Parathyroid adenoma (tissue), 2 donors: ENCODE measurements at regions not wholly inside any gene's neighbourhood (a gene's known extent, or its start where the extent isn't known, plus 50 kb on each side); places are given as distances from the start of the nearest gene placed in this dataset.

Source experiments
- H2AFZ ChIP-seq: fragments of 300-600 bp; sonication (generic); one replicate; pipeline ENCODE4 v1.7.0; 2017; ENCODE audit warnings: antibody characterized with exemption, mild to moderate bottlenecking
- H3K27ac ChIP-seq: fragments of 300-600 bp; sonication (generic); one replicate; pipeline ENCODE4 v1.7.0; 2017
- H3K27me3 ChIP-seq: fragments of 300-600 bp; sonication (generic); one replicate; pipeline ENCODE4 v1.7.0; 2017; ENCODE audit warnings: low read length; ENCODE audit not compliant: control insufficient read depth, insufficient read depth
- H3K36me3 ChIP-seq: fragments of 300-600 bp; sonication (generic); one replicate; pipeline ENCODE4 v1.7.0; 2017; ENCODE audit warnings: low read length; ENCODE audit not compliant: control insufficient read depth, insufficient read depth
- H3K4me1 ChIP-seq: fragments of 300-600 bp; sonication (generic); one replicate; pipeline ENCODE4 v1.7.0; 2017; ENCODE audit warnings: control low read depth
- H3K4me2 ChIP-seq: fragments of 300-600 bp; sonication (generic); one replicate; pipeline ENCODE4 v1.7.0; 2017; ENCODE audit warnings: low read length
- H3K4me3 ChIP-seq: fragments of 300-600 bp; sonication (generic); one replicate; pipeline ENCODE4 v1.7.0; 2017; ENCODE audit warnings: low read depth, low read length
- H3K79me2 ChIP-seq: fragments of 300-600 bp; sonication (generic); one replicate; pipeline ENCODE4 v1.7.0; 2017; ENCODE audit warnings: control low read depth
- H3K9ac ChIP-seq: fragments of 300-600 bp; sonication (generic); one replicate; pipeline ENCODE4 v1.7.0; 2017; ENCODE audit warnings: mild to moderate bottlenecking
- H3K9me3 ChIP-seq: fragments of 300-600 bp; sonication (generic); one replicate; pipeline ENCODE4 v1.7.0; 2017; ENCODE audit warnings: low read length; ENCODE audit not compliant: control insufficient read depth
- CTCF ChIP-seq: fragments of 300-600 bp; sonication (generic); IDR thresholded peaks from one replicate; pipeline ENCODE4 v1.7.0; 2017; ENCODE audit warnings: antibody characterized with exemption, mild to moderate bottlenecking
- donor health status: primary hyperparathyroidism.

- no peak for TF ChIP-seq CTCF
- Histone ChIP-seq H3K4me2 (no peak overlapping the region), H2AFZ (no peak overlapping the region), H3K9ac (no peak overlapping the region), H3K27me3 (no peaks in the 10 kb centered on the region), H3K36me3 (no peaks in the 10 kb centered on the region), H3K27ac (no peak overlapping the region), H3K79me2 (no peaks in the 10 kb centered on the region), H3K9me3 (no peaks in the 10 kb centered on the region), H3K4me1 (no peaks in the 10 kb centered on the region), H3K4me3 (no peak overlapping the region)
Measured at GRCh38 chr4:28341784-28342183, 1481.1 kb downstream of the STIM2 start.

GRCh38 chr4:28350485-28350884, 1489.8 kb downstream of the STIM2 start:
- no peaks in the 10 kb centered on the region for H3K36me3 ChIP-seq
- H3K4me2 ChIP-seq = no peak overlapping the region
- no peaks in the 10 kb centered on the region for H3K9me3 ChIP-seq
- H3K9ac ChIP-seq = no peak overlapping the region
- H3K27me3 ChIP-seq = no peaks in the 10 kb centered on the region
- no peak overlapping the region for H3K4me3 ChIP-seq
- no peaks in the 10 kb centered on the region for H3K79me2 ChIP-seq
- no peaks in the 10 kb centered on the region for H3K4me1 ChIP-seq
- no peak for TF ChIP-seq CTCF
- H3K27ac ChIP-seq = no peak overlapping the region
- H2AFZ ChIP-seq = no peak overlapping the region

GRCh38 chr4:28351102-28351501, 1490.5 kb downstream of the STIM2 start:
- H3K4me3 ChIP-seq = no peak overlapping the region
- no peaks in the 10 kb centered on the region for H3K9me3 ChIP-seq
- no peaks in the 10 kb centered on the region for H3K79me2 ChIP-seq
- no peaks in the 10 kb centered on the region for H3K27me3 ChIP-seq
- no peaks in the 10 kb centered on the region for H3K36me3 ChIP-seq
- TF ChIP-seq CTCF = no peak
- no peak overlapping the region for H2AFZ ChIP-seq
- H3K4me2 ChIP-seq = no peak overlapping the region
- no peaks in the 10 kb centered on the region for H3K4me1 ChIP-seq
- no peak overlapping the region for H3K9ac ChIP-seq
- no peak overlapping the region for H3K27ac ChIP-seq

- H3K36me3 ChIP-seq = no peaks in the 10 kb centered on the region
- H2AFZ ChIP-seq = no peak overlapping the region
- no peaks in the 10 kb centered on the region for H3K9me3 ChIP-seq
- H3K79me2 ChIP-seq = no peaks in the 10 kb centered on the region
- H3K4me3 ChIP-seq = no peak overlapping the region
- no peak overlapping the region for H3K4me2 ChIP-seq
- H3K27me3 ChIP-seq = no peaks in the 10 kb centered on the region
- no peak for TF ChIP-seq CTCF
- H3K9ac ChIP-seq = no peak overlapping the region
- no peak overlapping the region for H3K27ac ChIP-seq
- no peaks in the 10 kb centered on the region for H3K4me1 ChIP-seq
Measured at GRCh38 chr4:28351826-28352225, 1491.2 kb downstream of the STIM2 start.

- Histone ChIP-seq H3K27ac (no peak overlapping the region), H3K9me3 (no peaks in the 10 kb centered on the region), H3K4me3 (no peak overlapping the region), H3K27me3 (no peaks in the 10 kb centered on the region), H3K4me2 (no peak overlapping the region), H3K79me2 (no peaks in the 10 kb centered on the region), H3K36me3 (no peaks in the 10 kb centered on the region), H2AFZ (no peak overlapping the region), H3K4me1 (no peaks in the 10 kb centered on the region), H3K9ac (no peak overlapping the region)
- TF ChIP-seq CTCF = no peak
Measured at GRCh38 chr4:28354880-28355656, 1494.4 kb downstream of the STIM2 start.
